Neural cell (in vitro differentiated cells): ENCODE measurements at regions not wholly inside any gene's neighbourhood (a gene's known extent, or its start where the extent isn't known, plus 50 kb on each side); places are given as distances from the start of the nearest gene placed in this dataset.

Experiments
- CTCF ChIP-seq: fragments of 450-650 bp; IDR thresholded peaks from 2 replicates; pipeline ENCODE4 v1.5.1; 2014; ENCODE audit warnings: antibody characterized with exemption, mild to moderate bottlenecking, moderate library complexity; ENCODE audit not compliant: poor library complexity, severe bottlenecking
- EP300 ChIP-seq: fragments of 450-650 bp; conservative IDR thresholded peaks from 2 replicates; pipeline ENCODE4 v1.6.1; 2014; ENCODE audit warnings: antibody characterized with exemption, mild to moderate bottlenecking, moderate library complexity; ENCODE audit not compliant: poor library complexity, severe bottlenecking
- EZH2 ChIP-seq: fragments of 200-600, 300-800 bp; shearing (Covaris generic), sonication (generic); IDR thresholded peaks from 2 replicates; pipeline ENCODE4 v1.6.1; 2014; ENCODE audit warnings: antibody characterized with exemption, low read length, borderline replicate concordance, mild to moderate bottlenecking; ENCODE audit not compliant: insufficient read depth, poor library complexity, severe bottlenecking
- RAD21 ChIP-seq: fragments of 450-650 bp; conservative IDR thresholded peaks from 2 replicates; pipeline ENCODE4 v1.6.1; 2014; ENCODE audit warnings: antibody characterized with exemption, mild to moderate bottlenecking, moderate library complexity
- SMC3 ChIP-seq: fragments of 450-650 bp; conservative IDR thresholded peaks from 2 replicates; pipeline ENCODE4 v1.6.1; 2014; ENCODE audit warnings: antibody characterized with exemption, mild to moderate bottlenecking, moderate library complexity; ENCODE audit not compliant: poor library complexity

- no peak for TF ChIP-seq CTCF
- no peak for TF ChIP-seq EP300
- TF ChIP-seq RAD21: no peak
- TF ChIP-seq EZH2: no peak
- no peak for TF ChIP-seq SMC3
Observed at GRCh38 chr3:115323380-115323779, 176.3 kb upstream of the ZBTB20 start.
